Middle frontal gyrus (tissue), 1 donor: ENCODE measurements at regions not wholly inside any gene's neighbourhood (a gene's known extent, or its start where the extent isn't known, plus 50 kb on each side); places are given as distances from the start of the nearest gene placed in this dataset.
"Not testable (repeated sequence)": the region's sequence is repeated elsewhere in the genome, so short reads cannot be mapped to it uniquely, and the experiment has no call there.

Source experiments
- DNase-seq: peaks from one replicate; pipeline ENCODE4 v3.0.0-alpha.2; 2015; ENCODE audit warnings: low spot score; ENCODE audit errors: extremely low spot score

DNA sequence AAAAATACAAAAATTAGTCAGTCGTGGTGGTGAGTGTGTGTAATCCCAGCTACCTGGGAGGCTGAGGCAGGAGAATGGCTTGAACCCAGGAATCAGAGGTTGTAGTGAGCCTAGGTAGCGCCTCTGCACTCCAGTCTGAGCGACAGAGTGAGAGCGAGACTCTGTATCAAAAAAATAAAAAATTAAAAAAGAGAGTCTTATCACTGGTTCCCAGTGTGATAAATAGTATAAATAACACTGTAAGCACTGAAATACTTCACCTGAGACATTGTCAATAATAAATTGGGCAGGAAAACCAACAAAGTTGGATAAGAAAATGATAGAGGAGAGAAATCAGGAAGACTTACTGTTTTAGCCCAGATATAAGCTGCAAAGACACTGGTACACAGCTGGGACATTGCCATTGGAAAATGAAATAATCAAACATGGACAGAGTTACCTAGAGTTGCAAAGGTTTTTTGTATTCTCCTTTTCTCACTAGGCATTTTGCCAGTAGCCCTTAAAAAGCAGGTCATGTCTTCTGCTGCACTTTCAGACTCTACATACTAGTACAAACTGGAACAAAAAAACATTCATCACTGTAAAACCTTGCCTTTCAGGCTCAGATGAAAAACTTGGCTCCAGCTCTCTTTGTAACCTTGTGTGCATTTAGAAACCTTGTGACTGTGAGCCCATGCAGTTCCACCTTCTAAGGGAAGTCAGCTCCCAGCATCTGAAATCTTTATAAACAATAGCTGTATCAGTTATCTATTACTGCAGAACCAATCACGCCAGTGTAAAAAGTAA lies 55.0 kb upstream of the PPP1R2C start:
- no peak for DNase-seq

DNA sequence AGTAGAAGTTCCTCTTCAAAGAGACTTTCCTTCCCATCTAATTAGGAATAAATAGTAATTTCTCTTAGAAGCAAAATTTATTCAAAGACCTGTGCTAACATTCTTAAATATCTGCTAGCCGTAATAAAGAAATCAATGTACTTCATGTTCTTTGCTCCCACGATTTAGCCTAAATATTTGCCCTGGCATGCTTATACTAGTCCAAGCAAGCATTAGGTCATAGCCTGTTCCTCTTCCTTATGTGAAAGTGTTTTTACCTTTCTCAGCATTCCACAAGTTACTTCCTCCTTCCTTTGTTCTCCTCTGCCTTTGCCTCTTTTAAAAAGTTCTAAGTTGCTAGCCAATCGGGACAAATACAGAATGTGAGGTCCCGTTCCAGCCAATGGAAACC lies 55.6 kb upstream of the PPP1R2C start:
- not testable (repeated sequence) for DNase-seq

DNA sequence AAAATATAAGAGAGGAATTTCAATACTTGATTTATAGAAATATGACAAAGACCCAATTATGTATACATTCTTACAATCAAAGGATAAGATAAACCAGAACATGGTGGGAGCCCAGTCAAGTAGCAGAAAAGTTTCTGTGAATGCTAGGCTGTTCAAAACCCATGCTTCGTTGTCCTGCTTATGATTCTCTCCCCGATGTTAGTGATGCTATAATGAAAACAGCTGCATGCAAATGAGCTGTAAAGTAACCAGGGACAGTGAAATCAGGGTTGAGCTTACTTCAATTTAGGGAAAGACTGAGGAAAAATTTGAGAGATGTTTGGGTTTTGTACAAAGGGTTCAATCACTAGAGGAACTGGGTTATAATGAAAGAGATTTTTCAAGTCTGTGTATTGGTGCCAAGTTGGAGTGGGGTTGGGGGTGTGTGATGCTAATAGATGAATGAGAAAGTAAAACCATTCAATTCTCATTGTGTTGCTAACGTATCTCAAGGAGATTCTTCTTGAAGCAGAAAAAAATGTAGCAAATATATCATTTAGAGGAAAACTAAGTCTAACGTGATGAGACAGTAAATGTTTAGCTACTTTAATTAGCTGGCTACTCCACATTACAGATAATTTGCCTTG lies 59.3 kb upstream of the PPP1R2C start:
- DNase-seq: no peak

DNA sequence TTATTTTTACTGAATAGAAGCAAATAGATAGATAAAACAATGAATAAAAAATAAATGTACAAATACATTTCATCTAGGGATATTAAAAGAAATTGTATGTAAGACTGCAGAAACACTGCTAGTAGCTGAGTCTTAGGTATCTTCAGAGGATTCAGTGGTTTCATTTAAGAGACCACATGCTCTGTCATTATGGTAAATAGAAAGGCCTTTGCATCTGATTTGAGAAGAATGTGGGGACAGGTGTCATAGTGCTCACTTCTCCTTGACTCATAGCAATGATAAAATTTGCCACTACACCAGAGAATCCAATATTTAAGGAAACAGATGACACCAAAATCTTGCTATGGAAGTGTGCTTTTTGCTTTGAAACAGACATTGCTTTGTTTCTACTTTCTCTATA lies 59.8 kb upstream of the PPP1R2C start:
- DNase-seq: no peak

DNA sequence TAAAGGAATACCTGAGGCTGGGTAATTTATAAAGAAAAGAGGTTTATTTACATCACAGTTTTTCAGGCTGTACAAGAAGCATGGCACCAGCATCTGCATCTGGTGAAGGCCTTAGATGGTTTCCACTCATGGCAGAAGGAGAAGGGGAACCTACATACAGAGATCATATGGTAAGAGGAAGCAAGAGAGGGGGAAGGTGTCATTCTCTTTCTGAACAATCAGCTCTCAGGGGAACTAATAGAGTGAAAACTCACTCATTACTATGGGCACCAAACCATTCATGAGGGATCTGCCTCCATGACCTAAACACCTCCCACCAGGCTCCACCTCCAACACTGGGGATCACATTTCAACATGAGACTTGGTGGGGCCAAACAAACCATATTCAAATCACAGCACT lies 61.7 kb upstream of the PPP1R2C start:
- no peak for DNase-seq

DNA sequence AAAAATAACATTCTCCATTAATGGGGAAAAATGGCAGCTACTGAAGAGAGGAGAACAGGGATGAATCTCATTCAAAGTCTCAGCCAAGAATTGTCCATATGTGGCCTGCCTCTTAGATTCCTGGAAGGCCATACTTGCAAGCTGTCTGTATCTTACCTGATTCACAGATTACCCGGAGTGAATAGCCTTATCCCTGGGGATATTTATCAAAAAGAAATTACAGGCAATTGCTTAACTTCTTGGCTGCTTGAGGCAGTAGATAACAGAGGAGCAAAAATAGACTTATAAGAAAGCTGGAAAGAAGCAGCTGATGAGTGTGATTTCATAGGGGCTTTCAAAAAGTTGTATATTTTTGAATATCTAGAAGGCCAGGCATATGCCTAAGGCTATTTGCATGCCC lies 68.8 kb upstream of the PPP1R2C start:
- no peak for DNase-seq

DNA sequence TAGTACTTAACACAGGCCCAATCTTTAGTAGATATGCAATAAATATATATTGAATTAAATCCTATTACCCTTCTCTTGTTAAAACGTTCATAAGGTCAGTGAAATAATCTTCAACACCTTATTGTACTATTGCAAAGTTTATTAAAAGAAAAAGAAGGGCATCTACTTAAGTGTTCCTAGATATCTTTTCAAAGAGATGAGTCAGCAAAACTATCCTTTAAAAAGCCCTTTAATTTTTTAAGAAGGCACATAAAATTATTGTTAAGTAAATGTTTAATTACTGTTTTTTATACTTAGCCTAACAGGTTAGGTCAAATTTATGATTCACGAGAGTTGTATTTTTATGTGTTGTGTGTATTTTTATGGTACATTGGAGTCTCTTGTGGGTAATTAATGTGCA lies 77.3 kb upstream of the PPP1R2C start:
- DNase-seq: no peak

DNA sequence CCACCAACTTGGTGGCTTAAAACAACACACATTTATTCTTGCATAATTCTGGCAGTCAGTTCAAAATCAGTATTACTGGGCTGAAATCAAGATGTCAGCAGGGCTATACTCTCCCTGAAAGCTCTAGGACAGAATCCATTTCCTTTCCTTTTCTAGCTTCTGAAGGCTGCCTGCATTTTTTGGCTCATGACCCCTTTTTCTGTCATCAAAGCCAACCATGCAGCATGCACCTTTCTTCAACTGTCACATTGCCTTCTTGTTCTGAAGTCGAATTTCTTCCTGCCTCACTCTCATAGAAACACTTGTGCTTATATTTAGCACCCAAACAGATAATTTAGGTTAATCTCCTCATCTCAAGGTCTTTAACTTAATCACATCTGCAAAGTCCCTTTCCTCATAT lies 79.8 kb upstream of the PPP1R2C start:
- no peak for DNase-seq

DNA sequence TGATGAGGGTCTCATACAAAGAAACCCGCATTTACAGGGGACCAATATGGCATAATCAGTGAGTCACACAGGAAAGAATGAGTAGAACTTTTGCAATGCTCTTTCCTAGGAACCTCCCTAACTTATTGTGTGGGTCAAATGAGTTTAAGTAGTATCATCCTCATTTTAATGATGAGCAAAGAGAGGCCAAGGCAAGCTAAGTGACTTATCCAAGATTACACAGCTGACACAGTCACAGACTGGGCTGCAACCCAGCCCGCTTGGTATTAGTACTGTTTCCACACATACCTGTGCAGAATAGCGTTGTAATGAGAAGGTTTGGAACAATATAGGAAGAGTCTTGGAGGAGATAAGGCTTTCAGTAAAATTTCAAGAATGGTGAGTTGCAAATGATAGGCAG lies 91.0 kb upstream of the PPP1R2C start:
- DNase-seq: no peak

DNA sequence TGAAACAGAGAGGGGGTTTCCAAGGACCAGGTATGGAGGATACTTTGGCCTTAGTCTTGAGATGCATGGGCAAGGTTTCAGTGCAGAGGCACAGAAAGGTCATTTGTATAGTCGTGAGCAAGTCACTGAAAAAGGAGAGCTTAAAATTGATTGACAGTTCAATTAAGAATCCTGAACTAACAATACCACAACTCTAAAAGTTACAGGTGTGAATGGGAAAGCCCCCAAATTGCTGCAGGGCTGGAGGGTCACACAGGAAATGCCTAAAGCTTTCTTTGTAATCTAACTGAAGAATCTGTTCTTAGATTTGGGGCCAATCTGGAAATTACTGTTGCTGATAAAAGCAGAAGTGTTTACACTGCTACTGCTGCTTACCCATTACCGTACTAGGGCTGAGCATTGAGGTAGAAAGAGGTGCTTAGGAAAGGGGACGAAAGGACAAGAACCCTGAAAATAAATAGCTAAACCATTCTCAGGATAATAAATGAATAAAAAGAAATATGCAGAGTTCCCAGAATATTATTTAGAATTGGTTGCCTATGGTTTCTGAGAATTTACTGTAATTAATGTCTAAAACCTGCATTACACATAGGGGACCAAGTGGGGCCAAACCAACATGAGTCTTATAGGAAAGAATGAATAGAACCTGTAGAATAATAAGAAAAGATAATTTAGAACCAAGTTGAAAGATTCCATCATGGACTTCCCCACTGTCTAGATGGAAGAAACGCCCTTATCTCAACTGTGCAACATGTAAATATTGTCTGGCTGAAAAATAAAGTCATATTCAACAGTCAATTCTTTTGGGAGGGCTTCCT lies 91.9 kb upstream of the PPP1R2C start:
- no peak for DNase-seq

DNA sequence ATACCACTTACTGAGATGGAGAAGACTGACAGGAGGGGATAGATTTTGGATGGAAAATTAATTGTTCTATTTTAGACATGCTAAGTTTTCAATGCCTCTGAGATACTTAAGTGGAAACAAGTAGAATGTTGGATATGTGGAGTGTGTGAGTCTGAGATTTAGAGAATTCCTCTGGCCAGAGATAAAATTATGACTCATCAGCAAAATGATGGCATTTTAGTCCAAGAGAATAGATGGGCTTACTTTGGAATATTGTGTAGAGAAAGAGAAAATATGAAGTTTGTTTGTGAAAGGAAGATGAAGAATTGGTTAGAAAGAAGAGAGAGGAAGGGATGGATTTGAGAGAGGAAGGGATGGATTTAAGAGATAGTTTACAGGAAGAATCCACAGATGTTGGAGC lies 108.6 kb upstream of the PPP1R2C start:
- no peak for DNase-seq

DNA sequence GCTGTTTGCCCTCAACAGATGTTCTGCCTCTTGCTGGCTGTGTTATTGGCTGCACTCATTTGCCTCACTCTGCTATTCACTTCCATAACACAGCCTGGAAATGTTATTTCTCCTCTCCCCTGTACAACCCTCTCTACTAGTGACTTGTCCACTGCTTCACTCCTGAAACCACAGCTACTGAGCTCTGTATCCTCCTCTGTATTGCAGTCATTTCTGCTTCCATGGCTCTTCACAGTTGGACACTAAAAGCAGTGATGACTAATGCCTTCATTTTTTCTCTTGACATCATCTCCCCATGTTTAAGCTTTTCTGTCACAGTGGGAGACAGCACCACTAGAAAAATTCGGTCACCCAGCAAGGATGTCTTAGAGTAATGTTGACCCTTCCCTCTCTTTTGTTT lies 123.0 kb upstream of the PPP1R2C start:
- DNase-seq: no peak

DNA sequence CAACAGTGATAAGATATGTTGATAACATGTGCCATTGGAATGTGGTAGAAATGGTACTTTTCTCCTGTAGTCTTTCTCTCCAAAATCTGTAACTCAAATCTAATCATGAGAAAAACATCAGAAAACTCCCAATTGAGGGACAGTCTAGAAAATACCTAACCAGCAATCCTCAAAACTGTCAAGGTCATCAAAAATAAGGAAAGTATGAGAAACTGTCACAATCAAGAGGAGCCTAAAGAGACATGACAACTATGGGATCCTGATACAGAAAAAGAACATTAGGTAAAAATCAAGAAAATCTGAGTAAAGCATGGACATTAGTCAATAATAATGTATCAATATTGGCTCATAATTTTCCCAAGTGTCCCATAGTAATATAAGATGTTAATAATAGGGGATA lies 124.5 kb upstream of the PPP1R2C start:
- DNase-seq: no peak

DNA sequence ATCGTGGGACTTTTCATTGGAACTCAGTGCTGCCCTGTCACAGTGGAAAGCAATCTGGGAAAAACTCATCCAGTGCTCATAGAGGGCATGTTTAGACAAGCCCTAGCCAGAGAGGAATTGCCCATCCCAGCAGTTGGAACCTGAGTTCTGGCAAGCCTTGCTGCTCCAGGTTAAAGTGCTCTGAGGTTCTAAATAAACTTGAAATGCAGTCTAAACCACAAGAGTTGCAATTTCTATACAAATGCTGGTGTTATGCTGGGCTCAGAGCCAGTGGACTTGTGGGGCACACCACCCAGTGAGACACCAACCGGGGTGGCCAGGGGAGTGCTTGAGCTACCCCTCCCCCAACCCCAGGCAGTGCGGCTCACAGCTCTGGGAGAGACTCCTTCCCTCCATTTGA lies 142.8 kb upstream of the PPP1R2C start:
- DNase-seq: no peak

DNA sequence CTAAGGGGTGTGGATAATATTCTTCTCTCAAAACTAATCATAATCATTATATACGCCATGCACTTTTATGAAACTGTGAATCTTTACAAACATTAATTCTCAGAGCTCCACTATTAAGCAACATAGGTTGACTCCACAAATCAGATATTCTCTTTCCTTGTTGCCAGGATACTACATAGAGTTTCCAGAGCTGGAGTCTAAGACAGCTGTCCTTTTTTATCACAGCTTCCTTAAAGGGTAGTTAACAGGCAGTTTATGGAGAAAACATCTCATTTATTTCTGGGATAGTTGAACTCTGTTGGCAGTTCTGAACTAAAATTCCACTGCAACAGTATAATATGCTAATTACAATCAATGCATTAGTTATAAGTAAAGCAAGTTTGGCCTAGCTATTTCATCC lies 152.1 kb upstream of the PPP1R2C start:
- no peak for DNase-seq

DNA sequence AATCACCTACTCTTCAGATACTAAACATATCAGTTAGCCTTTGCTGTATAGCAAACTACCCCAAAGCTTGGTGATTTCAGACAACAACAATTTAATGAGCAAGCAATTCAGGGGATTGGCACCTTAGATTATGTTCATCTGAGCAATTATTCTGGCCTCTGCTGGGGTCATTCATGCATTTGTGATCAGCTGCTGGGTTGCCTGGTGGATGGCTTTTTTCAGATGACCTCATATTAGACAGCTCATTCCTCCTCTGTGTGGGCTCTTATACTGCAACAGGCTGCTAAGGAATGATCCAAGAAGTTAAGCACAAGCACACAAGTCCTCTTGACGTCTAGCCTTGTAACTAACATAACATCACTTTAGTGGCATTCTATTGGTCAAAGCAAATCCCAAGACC lies 153.0 kb upstream of the PPP1R2C start:
- DNase-seq: no peak

DNA sequence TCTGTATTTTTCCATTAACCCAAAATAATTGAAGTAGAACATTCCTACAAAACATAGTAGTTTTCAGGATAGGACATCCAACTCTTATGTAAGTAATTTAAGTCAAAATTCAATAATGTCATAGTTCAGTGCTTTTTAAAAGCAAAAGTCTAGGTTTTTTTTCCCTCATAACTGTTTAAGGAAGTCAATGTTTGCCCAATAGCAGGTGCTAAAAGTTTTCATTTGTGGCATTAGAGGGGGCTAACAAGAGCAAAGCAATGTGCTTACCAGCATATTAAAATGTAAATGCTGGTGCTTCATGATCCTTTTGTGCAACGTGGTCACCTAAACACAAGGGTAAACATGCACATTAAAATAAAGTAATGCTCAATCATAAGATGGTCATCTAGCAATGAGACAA lies 155.2 kb upstream of the PPP1R2C start:
- no peak for DNase-seq

DNA sequence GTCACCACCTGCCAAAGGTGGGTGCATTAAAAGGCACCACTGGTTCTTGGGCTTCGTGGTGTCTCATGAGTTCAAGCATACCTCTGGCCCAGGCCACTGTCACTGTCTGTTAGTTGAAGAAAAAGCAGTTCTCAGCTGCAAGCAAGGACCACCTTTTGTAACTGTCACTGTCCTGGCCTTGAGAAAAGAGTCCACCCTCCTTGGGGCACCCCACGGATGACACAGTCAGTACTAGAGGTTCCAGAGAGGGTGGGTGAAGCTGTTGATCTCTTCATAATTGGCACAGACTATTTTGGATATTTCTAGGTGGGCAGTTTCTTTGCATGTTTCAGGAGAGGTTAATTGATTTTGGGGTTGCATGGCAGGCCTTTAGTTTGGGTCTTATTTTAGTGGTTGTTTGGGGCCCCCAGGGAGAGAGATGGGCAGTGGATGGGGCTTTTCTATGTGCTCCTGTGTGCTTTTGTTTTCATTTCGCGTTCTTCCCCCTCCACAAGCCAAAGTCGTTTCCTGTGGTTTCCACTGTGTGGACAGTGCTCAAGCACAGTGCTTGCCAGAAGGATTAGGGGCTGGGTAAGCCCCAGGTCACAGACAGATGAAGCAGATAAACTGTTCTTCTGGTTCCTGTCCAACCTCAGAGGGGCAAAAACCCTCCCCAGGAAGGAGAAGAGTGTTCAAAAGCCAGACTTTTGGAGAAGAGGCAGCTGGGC lies 156.2 kb upstream of the PPP1R2C start:
- DNase-seq: no peak

DNA sequence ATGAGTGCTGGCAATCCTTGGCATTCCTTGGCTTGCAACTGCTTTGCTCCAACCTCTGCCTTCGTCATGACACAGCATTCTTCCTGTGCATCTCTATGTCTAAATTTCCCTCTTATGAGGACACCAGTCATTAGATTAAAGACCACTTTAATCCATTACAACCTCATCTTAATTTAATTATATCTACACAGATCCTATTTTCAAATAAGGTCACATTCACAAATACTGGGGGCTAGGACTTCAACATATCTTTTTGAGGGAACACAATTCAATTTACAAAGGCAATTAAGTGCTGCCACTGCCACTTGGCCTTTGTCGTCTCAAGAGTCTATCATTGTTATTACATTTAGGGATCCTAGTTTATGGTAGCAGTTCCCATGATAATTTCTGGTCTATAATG lies 163.7 kb upstream of the PPP1R2C start:
- no peak for DNase-seq

DNA sequence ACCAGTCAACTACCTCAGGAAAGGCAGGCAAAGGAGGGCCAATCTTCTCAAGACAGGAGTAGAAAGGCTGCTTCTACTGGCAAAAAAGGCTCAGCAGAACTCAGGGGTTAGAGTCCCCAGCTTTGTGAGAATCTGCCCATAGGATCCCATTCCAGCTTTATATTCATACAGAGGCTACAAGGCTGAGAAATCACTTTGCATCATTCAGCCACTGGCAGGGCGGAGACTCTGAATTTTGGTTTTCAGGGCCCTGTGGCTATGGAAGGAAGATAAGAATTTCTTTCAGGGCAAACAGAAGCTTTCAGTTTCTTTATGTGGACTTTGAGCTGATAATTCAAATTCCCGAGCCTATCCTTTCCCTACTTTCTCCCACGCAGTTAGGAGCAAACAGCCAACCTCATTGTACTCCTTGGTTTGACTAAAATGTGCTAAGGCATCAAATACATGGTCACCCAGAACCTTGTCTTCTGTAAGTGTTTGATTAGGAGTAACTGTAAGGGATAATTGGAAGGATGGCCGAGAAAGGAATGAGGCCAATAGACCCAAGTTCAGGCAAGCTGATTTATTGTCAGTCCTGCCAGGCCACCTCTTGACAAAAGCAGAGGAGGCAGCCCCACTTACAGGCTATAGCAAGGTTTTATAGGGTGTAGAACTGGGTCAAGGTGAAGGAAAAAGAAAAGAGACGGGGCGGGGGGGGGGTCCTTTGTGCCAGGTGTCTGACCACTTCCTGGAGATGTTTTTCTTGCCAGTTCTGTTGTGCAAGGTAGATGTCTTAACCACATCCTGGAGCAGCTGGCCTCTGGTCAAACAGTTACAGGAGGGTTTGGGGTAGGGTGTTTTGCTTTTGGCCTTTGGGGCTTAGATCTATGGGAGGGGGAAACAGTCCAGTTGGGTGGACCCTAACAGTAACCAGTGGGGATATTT lies 165.3 kb upstream of the PPP1R2C start:
- DNase-seq: no peak
